22Rv1 (cell line): ENCODE measurements at regions not wholly inside any gene's neighbourhood (a gene's known extent, or its start where the extent isn't known, plus 50 kb on each side); places are given as distances from the start of the nearest gene placed in this dataset.

Experiments
- CTCF ChIP-seq: fragments of 450-650 bp; IDR thresholded peaks from 2 replicates; pipeline ENCODE4 v1.5.1; 2017; ENCODE audit warnings: mild to moderate bottlenecking
- ZFX ChIP-seq: fragments of 450-650 bp; IDR thresholded peaks from 2 replicates; pipeline ENCODE4 v1.6.1; 2017; ENCODE audit warnings: antibody characterized with exemption, borderline replicate concordance

- TF ChIP-seq CTCF (no peak), ZFX (no peak)
Observed at GRCh38 chr3:139231555-139232281, 112.1 kb upstream of the MRPS22 start.
